ENCODE measurements at regions not wholly inside any gene's neighbourhood (a gene's known extent, or its start where the extent isn't known, plus 50 kb on each side); places are given as distances from the start of the nearest gene placed in this dataset.
"Not testable (repeated sequence)": the region's sequence is repeated elsewhere in the genome, so short reads cannot be mapped to it uniquely, and the experiment has no call there.

- DNase-seq (ENCODE audit: low read depth in 2 of 2): no peak
These were observed 342.6 kb downstream of the CETN3 start for GRCh38 chr5:90066920-90067319.

GRCh38 chr5:90056911-90057705 is 352.4 kb downstream of the CETN3 start:
- no peak for DNase-seq (ENCODE audit: low read depth in 2 of 2)

- DNase-seq (ENCODE audit: low read depth in 2 of 2): no peak
These were observed 353.7 kb downstream of the CETN3 start for GRCh38 chr5:90055831-90056328.

- no peak for DNase-seq (ENCODE audit: low read depth in 2 of 2)
These were observed 354.9 kb downstream of the CETN3 start for GRCh38 chr5:90054612-90055011.

- no peak for DNase-seq (ENCODE audit: low read depth in 2 of 2)
These were observed 357.8 kb downstream of the CETN3 start for GRCh38 chr5:90051756-90052155.

GRCh38 chr5:90050103-90050502 is 359.5 kb downstream of the CETN3 start:
- DNase-seq (ENCODE audit: low read depth in 2 of 2): no peak

- DNase-seq (ENCODE audit: low read depth in 2 of 2): no peak
These were observed 362.4 kb downstream of the CETN3 start for GRCh38 chr5:90047113-90047512.

- DNase-seq (ENCODE audit: low read depth in 2 of 2): not testable (repeated sequence)
These were observed 369.5 kb downstream of the CETN3 start for GRCh38 chr5:90040082-90040481.

- DNase-seq (ENCODE audit: low read depth in 2 of 2): no peak
These were observed 371.9 kb downstream of the CETN3 start for GRCh38 chr5:90037646-90038045.

- DNase-seq (ENCODE audit: low read depth in 2 of 2): no peak
These were observed 386.9 kb downstream of the CETN3 start for GRCh38 chr5:90022711-90023053.

GRCh38 chr5:90022002-90022710 is 387.4 kb downstream of the CETN3 start:
- no peak for DNase-seq (ENCODE audit: low read depth in 2 of 2)

GRCh38 chr5:90020575-90021538 is 388.7 kb downstream of the CETN3 start:
- DNase-seq (ENCODE audit: low read depth in 2 of 2): no peak

GRCh38 chr5:90017239-90017638 is 392.3 kb downstream of the CETN3 start:
- DNase-seq (ENCODE audit: low read depth in 2 of 2): no peak

- no peak for DNase-seq (ENCODE audit: low read depth in 2 of 2)
These were observed 394.0 kb downstream of the CETN3 start for GRCh38 chr5:90015584-90016018.

GRCh38 chr5:90014420-90014819 is 395.1 kb downstream of the CETN3 start:
- no peak for DNase-seq (ENCODE audit: low read depth in 2 of 2)

- DNase-seq (ENCODE audit: low read depth in 2 of 2): no peak
These were observed 409.2 kb downstream of the CETN3 start for GRCh38 chr5:90000351-90000750.

GRCh38 chr5:89998519-89999305 is 410.8 kb downstream of the CETN3 start:
- no peak for DNase-seq (ENCODE audit: low read depth in 2 of 2)

- no peak for DNase-seq (ENCODE audit: low read depth in 2 of 2)
These were observed 412.7 kb downstream of the CETN3 start for GRCh38 chr5:89996890-89997289.

GRCh38 chr5:89996335-89996734 is 413.2 kb downstream of the CETN3 start:
- no peak for DNase-seq (ENCODE audit: low read depth in 2 of 2)

GRCh38 chr5:89994266-89994665 is 415.3 kb downstream of the CETN3 start:
- DNase-seq (ENCODE audit: low read depth in 2 of 2): no peak

GRCh38 chr5:89992201-89992600 is 417.4 kb downstream of the CETN3 start:
- no peak for DNase-seq (ENCODE audit: low read depth in 2 of 2)
